ENCODE measurements at regions not wholly inside any gene's neighbourhood (a gene's known extent, or its start where the extent isn't known, plus 50 kb on each side); places are given as distances from the start of the nearest gene placed in this dataset.

DNA sequence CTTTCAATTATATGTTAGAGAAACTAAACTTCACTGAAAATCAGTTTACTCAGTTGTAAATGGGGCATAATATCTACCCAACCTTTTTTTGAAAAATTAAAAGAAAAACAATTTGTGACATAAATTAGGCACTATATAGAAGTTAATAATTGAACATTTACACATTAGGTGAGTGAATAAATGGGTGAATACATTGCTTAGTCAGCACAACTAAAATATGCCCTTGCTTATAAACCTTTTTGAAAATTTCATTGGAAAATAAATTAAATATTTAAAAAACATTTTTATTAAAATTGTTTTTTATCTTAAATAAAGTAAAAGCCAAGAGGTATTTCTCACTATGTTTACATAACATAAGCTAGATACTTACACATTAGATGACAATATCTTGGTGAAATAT is 994.5 kb upstream of the TENM4 start:
- H3K27ac Mint-ChIP-seq, result no peak overlapping the region

DNA sequence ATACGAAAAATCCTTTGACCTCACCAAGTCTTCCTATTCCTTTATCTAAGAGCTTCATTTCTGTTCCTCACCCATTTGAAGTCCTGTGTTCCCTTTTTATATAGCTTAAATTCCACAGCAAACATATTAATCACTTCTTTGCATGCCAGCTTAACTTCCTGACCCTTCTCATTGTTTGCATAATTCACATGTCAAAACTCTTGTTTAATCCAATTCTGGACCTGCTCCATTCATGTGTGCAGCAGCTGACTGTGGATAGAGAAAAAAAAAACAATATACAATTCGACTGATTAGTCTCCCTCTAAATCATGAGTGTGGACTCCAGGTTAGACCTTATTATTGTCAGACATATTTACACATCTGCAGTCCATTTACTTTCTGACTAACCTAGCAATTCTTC is 991.2 kb upstream of the TENM4 start:
- TF ChIP-seq, protein P1, sequence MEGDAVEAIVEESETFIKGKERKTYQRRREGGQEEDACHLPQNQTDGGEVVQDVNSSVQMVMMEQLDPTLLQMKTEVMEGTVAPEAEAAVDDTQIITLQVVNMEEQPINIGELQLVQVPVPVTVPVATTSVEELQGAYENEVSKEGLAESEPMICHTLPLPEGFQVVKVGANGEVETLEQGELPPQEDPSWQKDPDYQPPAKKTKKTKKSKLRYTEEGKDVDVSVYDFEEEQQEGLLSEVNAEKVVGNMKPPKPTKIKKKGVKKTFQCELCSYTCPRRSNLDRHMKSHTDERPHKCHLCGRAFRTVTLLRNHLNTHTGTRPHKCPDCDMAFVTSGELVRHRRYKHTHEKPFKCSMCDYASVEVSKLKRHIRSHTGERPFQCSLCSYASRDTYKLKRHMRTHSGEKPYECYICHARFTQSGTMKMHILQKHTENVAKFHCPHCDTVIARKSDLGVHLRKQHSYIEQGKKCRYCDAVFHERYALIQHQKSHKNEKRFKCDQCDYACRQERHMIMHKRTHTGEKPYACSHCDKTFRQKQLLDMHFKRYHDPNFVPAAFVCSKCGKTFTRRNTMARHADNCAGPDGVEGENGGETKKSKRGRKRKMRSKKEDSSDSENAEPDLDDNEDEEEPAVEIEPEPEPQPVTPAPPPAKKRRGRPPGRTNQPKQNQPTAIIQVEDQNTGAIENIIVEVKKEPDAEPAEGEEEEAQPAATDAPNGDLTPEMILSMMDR (conservative IDR thresholded peaks at IDR 0.05), result no peak
- Histone ChIP-seq H3K27me3 (ENCODE audit: control insufficient read depth, insufficient read depth, low read length, poor library complexity, severe bottlenecking) (no peaks in the 10 kb centered on the region), H3K9ac (ENCODE audit: extremely low read depth, low read length, poor library complexity, severe bottlenecking) (no peak overlapping the region), H3K36me3 (ENCODE audit: control insufficient read depth, insufficient read depth, low read length) (no peaks in the 10 kb centered on the region), H3K27ac (ENCODE audit: low read depth, low read length) (no peak overlapping the region), H3K9me3 (ENCODE audit: control insufficient read depth, low read length) (no peaks in the 10 kb centered on the region), H3K4me3 (ENCODE audit: low read length) (no peak overlapping the region), H3K4me1 (ENCODE audit: control insufficient read depth, insufficient read depth, low read length) (no peaks in the 10 kb centered on the region)
- Mint-ChIP-seq H3K27me3 (ENCODE audit: insufficient read depth) (no peaks in the 10 kb centered on the region), H3K27ac (no peak overlapping the region), H3K9me3 (no peaks in the 10 kb centered on the region), H3K36me3 (ENCODE audit: low read depth) (no peaks in the 10 kb centered on the region), H3K4me1 (no peaks in the 10 kb centered on the region), H3K4me3 (no peak overlapping the region)
- no peak for DNase-seq
- WGBS, 2 experiments (ENCODE audit: insufficient coverage in 1 of 2, insufficient read length in 1 of 2), result 80 to 84% methylated on average over 2 of the region's 2 CpGs

More for the DNA sequence above, 994.5 kb upstream of the TENM4 start:
- no peaks in the 10 kb centered on the region for H3K4me1 ChIP-seq (ENCODE audit: control insufficient read depth, insufficient read depth, low read length)
- H3K27me3 ChIP-seq (ENCODE audit: control insufficient read depth, insufficient read depth, low read length, poor library complexity, severe bottlenecking), result no peaks in the 10 kb centered on the region
- Mint-ChIP-seq H3K9me3 (no peaks in the 10 kb centered on the region), H3K27me3 (ENCODE audit: insufficient read depth) (no peaks in the 10 kb centered on the region), H3K36me3 (ENCODE audit: low read depth) (no peaks in the 10 kb centered on the region), H3K4me3 (no peak overlapping the region), H3K4me1 (no peaks in the 10 kb centered on the region)
- H3K4me3 ChIP-seq (ENCODE audit: low read length), result no peak overlapping the region
- H3K9ac ChIP-seq (ENCODE audit: extremely low read depth, low read length, poor library complexity, severe bottlenecking), result no peak overlapping the region
- no peak overlapping the region for H3K27ac ChIP-seq (ENCODE audit: low read depth, low read length)
- H3K36me3 ChIP-seq (ENCODE audit: control insufficient read depth, insufficient read depth, low read length), result no peaks in the 10 kb centered on the region
- H3K9me3 ChIP-seq (ENCODE audit: control insufficient read depth, low read length), result no peaks in the 10 kb centered on the region
- DNase-seq, result no peak
- TF ChIP-seq, protein P1 (conservative IDR thresholded peaks at IDR 0.05), result no peak

DNA sequence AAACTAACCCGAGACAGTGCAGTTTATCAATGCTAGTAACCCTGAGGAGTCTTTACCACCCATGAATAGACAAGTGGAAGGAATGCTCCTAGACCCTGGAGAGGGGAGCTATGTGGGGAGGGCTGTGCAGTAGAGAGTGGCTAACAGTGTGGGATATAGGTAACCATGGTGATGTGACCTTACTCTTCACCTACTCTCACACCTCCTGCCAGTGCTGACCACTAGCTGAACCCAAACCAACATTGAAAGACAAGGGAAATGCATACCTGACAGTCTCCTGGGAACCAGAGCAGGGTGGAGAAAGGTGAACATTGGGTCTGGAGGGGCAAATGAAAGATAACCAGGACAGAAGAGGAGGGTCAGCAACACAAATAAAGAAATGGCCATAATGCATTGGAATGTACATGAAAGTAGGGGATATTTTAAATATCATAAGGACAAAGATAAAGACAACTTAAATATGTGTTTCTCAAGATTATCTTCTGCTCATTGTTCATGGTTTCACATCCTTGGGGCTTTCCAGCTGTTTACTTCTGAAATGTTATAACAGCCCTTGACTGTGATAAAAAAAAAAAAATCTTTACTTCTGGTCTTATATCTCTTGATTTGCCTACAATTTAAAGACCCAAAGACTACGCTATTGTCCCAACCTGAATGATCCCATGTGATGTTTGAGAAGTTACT is 983.3 kb upstream of the TENM4 start:
- no peaks in the 10 kb centered on the region for H3K4me1 ChIP-seq (ENCODE audit: control insufficient read depth, insufficient read depth, low read length)
- no peaks in the 10 kb centered on the region for H3K27me3 Mint-ChIP-seq (ENCODE audit: insufficient read depth)
- H3K4me3 ChIP-seq (ENCODE audit: low read length), result no peak overlapping the region
- no peak overlapping the region for H3K4me3 Mint-ChIP-seq
- WGBS, 2 experiments (ENCODE audit: insufficient coverage in 1 of 2, insufficient read length in 1 of 2), result 82 to 88% methylated on average over 1 to 2 of the region's 2 CpGs
- H3K9ac ChIP-seq (ENCODE audit: extremely low read depth, low read length, poor library complexity, severe bottlenecking), result no peak overlapping the region
- H3K36me3 Mint-ChIP-seq (ENCODE audit: low read depth), result no peaks in the 10 kb centered on the region
- H3K27ac ChIP-seq (ENCODE audit: low read depth, low read length), result no peak overlapping the region
- no peaks in the 10 kb centered on the region for H3K9me3 Mint-ChIP-seq
- no peak overlapping the region for H3K27ac Mint-ChIP-seq
- no peaks in the 10 kb centered on the region for H3K9me3 ChIP-seq (ENCODE audit: control insufficient read depth, low read length)
- peaks cover 7% of the 10 kb centered on the region for H3K4me1 Mint-ChIP-seq
- peak; percentile 52 for DNase-seq
- TF ChIP-seq, protein P1 (conservative IDR thresholded peaks at IDR 0.05), result peak; percentile 26
- H3K27me3 ChIP-seq (ENCODE audit: control insufficient read depth, insufficient read depth, low read length, poor library complexity, severe bottlenecking), result no peaks in the 10 kb centered on the region
- H3K36me3 ChIP-seq (ENCODE audit: control insufficient read depth, insufficient read depth, low read length), result no peaks in the 10 kb centered on the region

Data from endodermal cell (in vitro differentiated cells).